ENCODE measurements at regions not wholly inside any gene's neighbourhood (a gene's known extent, or its start where the extent isn't known, plus 50 kb on each side); places are given as distances from the start of the nearest gene placed in this dataset.

- DNase-seq (ENCODE audit: low read depth in 1 of 2, low spot score in 1 of 2) = no peak
These were observed 161.9 kb upstream of the RGMA start for GRCh38 chr15:93250950-93251349.

- DNase-seq (ENCODE audit: low read depth in 1 of 2, low spot score in 1 of 2) = no peak
These were observed 161.2 kb upstream of the RGMA start for GRCh38 chr15:93250209-93250608.

GRCh38 chr15:93249623-93250022 lies 160.6 kb upstream of the RGMA start:
- no peak for DNase-seq (ENCODE audit: low read depth in 1 of 2, low spot score in 1 of 2)

GRCh38 chr15:93247466-93248121 lies 158.6 kb upstream of the RGMA start:
- no peak for DNase-seq (ENCODE audit: low read depth in 1 of 2, low spot score in 1 of 2)

- no peak for DNase-seq (ENCODE audit: low read depth in 1 of 2, low spot score in 1 of 2)
These were observed 157.5 kb upstream of the RGMA start for GRCh38 chr15:93246266-93247242.

GRCh38 chr15:93245661-93246042 lies 156.6 kb upstream of the RGMA start:
- DNase-seq (ENCODE audit: low read depth in 1 of 2, low spot score in 1 of 2) = no peak

GRCh38 chr15:93244696-93245660 lies 156.0 kb upstream of the RGMA start:
- DNase-seq (ENCODE audit: low read depth in 1 of 2, low spot score in 1 of 2) = no peak

- DNase-seq (ENCODE audit: low read depth in 1 of 2, low spot score in 1 of 2) = no peak
These were observed 154.6 kb upstream of the RGMA start for GRCh38 chr15:93243573-93243972.

GRCh38 chr15:93241696-93242585 lies 152.9 kb upstream of the RGMA start:
- DNase-seq (ENCODE audit: low read depth in 1 of 2, low spot score in 1 of 2) = no peak

GRCh38 chr15:93239993-93240392 lies 151.0 kb upstream of the RGMA start:
- no peak for DNase-seq (ENCODE audit: low read depth in 1 of 2, low spot score in 1 of 2)

GRCh38 chr15:93239591-93239990 lies 150.6 kb upstream of the RGMA start:
- no peak for DNase-seq (ENCODE audit: low read depth in 1 of 2, low spot score in 1 of 2)

- DNase-seq (ENCODE audit: low read depth in 1 of 2, low spot score in 1 of 2) = no peak
These were observed 149.6 kb upstream of the RGMA start for GRCh38 chr15:93238641-93239040.

GRCh38 chr15:93235926-93236780 lies 147.1 kb upstream of the RGMA start:
- DNase-seq (ENCODE audit: low read depth in 1 of 2, low spot score in 1 of 2) = no peak

GRCh38 chr15:93235269-93235668 lies 146.3 kb upstream of the RGMA start:
- DNase-seq (ENCODE audit: low read depth in 1 of 2, low spot score in 1 of 2) = no peak

- DNase-seq (ENCODE audit: low read depth in 1 of 2, low spot score in 1 of 2) = no peak
These were observed 144.7 kb upstream of the RGMA start for GRCh38 chr15:93233710-93234109.

GRCh38 chr15:93232845-93233244 lies 143.8 kb upstream of the RGMA start:
- no peak for DNase-seq (ENCODE audit: low read depth in 1 of 2, low spot score in 1 of 2)

GRCh38 chr15:93231994-93232393 lies 143.0 kb upstream of the RGMA start:
- DNase-seq (ENCODE audit: low read depth in 1 of 2, low spot score in 1 of 2) = no peak

GRCh38 chr15:93231261-93231925 lies 142.4 kb upstream of the RGMA start:
- DNase-seq (ENCODE audit: low read depth in 1 of 2, low spot score in 1 of 2) = no peak

GRCh38 chr15:93228546-93228945 lies 139.5 kb upstream of the RGMA start:
- no peak for DNase-seq (ENCODE audit: low read depth in 1 of 2, low spot score in 1 of 2)
